NCI-H2196 treated with DMSO at 0.1 percent for 48 hours (cell line): ENCODE measurements at regions not wholly inside any gene's neighbourhood (a gene's known extent, or its start where the extent isn't known, plus 50 kb on each side); places are given as distances from the start of the nearest gene placed in this dataset.

Experiments
- DNase-seq: peaks from one replicate; lab custom pipeline; 2025; ENCODE audit not compliant: unreplicated experiment; lab: John Stamatoyannopoulos, UW

DNA sequence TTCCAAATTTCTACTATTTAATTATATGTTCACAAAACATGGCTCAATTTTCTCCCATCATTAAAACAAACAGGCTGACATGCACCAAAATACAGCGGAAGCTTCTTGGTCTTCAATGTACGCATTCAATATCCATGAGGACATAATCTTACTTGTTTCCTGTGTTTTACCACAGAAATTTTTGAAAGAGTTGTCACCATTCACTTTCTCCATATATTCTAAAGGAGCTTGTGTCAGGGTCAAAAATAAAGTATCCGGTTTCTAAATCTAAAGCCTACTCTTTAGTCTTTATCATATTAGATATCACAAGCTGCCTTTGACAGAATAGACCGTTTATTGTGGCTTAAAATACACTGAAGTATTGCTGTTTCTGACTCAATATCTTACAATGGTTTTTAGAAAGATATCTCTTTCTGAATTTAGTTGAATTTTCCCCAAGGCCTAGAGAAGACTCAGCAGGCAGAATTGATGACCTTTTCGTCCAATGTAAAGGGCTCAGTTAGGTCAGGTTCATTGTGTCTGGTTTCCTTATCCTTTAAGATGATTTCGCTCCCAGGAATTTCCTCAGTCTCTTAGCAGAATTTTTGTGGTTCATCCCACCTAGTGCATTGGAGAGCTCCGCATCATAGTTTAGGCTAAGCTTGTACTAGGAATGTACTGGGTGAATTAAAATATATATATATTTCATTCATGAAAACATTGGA lies 717.2 kb downstream of the NCAM2 start:
- no peak for DNase-seq

DNA sequence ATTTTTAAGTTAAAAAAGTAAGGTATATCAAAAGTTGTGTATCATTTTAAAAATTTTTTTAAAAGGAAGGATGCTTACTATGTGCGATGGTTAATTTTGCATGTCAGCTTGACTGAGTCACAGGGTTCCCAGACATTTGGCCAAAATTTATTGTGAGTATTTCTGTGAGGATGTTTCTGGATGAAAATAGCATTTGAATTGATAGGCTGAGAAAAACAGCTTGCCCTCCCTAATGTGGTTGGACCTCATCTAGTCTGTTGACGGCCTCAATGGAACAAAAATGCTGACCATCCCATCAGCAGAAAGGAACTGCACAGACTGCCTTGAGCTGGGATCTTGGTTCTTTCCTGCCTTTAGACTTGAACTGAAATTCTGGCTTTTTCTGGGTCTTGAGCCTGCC lies 724.5 kb downstream of the NCAM2 start:
- no peak for DNase-seq

DNA sequence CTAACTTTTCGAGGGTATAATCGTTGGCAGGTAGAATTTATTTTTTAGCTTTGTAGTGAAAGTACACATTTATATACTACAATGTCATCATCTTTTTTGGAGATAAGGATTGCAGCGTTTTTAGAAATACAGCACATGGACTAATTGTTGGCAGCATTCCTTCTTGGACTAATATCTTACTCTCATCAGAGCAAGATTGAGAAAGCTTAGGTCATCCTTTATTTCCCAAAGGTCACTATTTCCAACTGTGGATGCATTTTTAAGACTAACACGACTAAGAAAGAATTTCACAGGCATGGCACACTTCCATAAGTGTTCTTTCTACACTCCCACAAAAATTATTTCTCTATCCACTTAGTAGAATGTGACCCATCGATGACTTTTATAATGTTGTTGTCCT lies 732.3 kb downstream of the NCAM2 start:
- DNase-seq = no peak

DNA sequence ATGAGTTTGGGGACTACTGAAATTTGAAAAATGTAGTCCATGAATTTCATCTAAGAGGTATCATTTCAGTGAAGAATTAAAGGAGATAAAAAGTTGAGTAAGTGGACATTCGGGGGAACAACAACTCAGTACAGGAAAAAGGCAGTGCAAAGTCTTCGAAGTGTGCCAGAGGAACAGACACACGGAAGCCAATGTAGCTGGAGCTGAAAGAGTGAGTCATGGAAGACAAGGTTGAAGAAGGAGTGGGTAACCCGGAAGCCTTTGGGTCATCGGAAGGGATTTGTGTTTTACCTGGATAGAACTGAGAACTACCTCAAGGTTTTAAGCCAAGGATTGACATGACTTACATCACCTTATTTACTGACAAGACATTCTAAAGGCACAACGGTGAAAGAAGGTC lies 733.4 kb downstream of the NCAM2 start:
- DNase-seq = no peak

DNA sequence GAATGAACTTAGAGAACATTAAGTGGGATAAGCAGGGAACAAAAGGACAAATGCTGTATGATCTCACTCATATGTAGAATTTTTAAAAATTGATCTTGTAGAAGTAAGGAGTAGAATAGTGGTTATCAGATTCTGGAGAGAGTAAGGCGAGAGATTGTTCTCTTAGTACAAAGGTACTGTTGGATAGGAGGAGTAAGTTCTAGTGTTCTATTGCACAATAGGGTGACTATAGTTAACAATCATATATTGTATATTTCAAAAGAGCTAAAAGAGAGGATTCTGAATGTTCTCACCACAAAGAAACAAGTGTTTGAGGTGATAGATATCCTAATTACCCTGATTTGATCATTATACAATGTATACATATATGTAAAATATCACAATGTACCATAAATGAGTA lies 735.9 kb downstream of the NCAM2 start:
- no peak for DNase-seq

DNA sequence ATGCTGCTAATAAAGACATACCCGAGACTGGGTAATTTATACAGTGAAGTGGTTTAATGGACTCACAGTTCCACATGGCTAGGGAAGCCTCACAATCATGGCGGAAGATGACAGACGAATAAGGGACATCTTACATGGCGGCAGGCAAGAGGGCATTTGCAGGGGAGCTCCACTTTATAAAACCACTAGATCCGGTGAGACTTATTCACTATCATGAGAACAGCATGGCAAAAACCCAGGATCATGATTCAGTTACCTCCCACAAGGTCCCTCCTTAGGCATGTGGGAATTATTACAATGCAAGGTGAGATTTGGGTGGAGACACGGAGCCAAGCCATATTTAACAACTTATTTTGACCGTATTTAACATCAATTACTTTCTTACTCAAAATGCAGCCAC lies 739.0 kb downstream of the NCAM2 start:
- no peak for DNase-seq

DNA sequence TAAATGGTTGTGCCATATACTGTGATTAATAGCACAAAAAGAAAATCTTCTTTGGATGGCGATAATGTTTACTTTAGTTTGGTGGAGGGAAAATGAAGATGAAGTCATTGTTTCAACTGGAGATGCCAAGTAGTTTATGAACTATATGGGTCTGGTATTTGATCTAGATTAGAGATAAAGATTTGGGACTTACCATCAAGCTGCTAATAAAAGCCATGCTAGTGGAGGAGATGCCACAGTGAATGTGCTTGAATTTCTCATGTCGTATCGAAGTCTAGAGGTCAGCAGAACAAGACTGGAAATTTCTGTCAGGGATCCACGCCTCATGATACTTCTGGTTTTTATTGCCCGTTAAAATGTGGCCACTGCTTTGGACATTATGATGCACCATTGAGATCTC lies 742.0 kb downstream of the NCAM2 start:
- DNase-seq = no peak

DNA sequence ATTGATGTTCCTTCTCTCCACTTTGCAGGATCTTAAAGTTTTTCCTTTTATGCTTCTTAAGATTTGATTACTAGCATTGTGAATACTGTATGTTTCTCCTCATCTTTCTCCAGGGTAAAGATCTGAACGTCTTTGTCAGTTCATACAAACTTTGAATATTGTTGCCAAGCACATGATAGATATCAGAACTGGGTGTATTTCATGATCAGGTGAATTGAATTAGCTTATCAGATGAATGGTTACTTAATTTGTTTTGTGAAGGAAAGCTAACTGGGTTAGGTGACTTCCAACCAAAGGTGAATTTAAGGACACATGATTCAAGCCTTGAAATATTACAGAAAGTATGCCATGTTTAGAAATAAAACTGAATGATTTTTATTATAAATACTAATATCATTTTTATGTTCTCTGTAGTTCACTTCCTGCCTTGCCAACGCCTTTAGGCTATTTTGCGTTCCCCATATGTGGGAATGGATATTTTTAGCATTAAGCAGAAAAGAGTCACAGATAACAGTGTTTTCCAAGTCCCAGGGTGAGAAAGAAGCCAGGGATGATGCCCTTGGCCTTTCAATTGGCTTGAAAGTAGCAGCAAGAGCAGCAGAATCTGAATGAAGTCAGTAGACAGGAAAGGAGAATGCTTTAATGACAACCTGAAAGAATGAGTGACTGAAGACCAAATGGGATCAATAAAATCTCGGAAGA lies 752.1 kb downstream of the NCAM2 start:
- no peak for DNase-seq

DNA sequence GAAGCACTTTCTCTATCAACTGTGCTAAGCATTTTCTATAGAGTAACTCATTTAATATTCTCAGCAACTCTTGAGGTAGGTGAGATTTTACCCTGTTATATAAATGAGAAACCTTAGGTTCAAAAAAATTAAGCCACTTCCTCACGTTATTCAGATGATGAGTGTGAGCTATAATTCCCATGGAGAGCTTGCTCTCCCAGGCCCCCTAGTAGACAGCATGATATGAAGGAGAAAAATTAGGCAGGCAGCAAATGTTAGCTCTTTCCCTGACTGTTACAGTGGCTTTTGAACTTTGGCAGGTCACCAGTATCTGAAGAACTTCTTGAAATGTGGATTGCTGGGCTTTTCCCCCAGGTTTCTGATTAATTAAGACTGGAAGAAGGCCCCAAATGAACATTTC lies 753.1 kb downstream of the NCAM2 start:
- no peak for DNase-seq

DNA sequence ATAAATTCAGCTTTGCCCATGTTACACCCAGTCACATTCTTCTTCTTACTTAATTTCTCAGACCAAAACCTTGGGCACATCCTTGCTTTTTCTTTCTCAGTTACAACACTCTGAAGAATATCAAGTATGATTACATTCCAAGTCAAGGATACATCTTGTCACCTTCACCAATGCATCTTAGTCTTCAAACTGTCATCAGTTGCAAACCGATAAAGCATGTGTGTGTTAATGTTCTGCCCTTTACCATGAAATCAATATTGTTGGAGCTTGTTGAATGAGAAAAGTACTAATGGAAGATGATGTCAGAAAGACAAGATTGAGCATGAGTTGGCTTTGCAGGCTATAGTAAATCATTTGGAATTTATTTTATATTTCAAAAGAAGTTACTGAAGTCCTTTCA lies 764.6 kb downstream of the NCAM2 start:
- DNase-seq = no peak

DNA sequence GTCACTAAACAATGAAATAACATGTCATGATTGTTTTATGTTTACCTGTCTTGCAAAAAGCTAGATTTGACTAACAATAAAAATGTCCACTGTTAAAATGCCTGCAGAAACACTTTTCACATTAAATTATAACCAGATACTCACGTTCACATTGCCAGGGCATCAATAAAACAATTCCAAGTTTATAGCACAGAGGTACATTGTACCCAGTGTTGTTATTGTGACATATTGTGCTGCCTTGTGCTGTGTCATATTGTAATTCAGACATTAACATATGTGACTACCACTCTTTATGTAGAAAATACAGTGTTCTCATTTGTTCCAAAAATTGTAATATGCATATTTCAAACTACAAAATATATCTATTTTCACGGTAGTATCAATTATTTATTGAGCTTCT lies 766.1 kb downstream of the NCAM2 start:
- DNase-seq = no peak

DNA sequence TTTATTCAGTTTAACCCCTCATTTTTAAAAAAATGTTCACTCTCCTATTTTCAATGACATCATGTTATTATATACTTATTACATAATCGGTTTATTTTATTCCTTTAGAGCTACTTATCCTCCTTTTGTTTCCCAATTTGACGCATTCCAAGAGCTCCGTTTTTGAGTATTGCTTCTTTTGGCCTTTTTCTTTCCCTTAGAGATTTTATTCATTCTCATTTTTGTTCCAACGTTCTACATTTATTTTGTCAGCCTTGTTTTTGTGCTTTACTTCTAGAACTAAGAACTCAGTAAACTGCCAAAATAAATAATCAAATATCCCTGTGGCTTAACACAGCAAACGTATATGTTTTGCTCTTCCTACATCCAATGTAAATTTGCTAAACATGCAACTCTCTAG lies 769.1 kb downstream of the NCAM2 start:
- DNase-seq = no peak

DNA sequence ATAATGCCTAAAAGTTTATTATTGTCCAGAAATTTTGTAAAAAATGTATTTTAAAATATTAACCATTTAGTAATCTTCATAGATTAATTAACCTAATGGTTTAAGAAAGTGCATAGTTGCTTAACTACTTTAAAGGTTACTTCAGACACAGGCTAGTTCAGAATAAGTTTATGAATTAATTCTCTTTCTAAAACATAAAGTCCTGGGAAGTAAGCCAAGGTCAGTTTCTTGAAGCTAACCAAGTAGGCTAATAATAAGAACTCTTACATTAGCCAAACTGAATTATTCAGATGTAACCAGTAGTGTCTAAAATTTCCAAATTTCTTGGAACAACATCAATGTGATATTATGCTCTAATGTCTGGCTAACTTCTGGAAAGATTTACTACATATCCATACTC lies 790.4 kb downstream of the NCAM2 start:
- no peak for DNase-seq

DNA sequence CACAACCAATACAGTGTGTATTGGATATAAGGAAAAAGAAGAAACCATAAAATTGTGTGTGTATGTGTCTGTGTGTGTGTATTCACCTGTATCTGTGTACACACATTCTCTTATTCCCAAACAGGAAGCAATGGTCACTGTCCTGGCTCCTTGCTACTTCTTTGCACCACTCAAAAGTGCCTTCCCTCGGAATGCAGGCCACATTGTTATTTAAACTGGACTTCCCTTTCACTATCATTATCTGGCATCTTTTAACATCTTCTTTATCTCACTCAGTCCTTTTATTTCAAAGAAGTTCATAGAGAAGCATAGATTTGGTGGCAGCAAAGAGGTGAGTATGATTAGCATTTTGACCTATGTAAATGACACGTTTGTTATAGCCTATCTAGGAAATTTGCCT lies 803.7 kb downstream of the NCAM2 start:
- no peak for DNase-seq

DNA sequence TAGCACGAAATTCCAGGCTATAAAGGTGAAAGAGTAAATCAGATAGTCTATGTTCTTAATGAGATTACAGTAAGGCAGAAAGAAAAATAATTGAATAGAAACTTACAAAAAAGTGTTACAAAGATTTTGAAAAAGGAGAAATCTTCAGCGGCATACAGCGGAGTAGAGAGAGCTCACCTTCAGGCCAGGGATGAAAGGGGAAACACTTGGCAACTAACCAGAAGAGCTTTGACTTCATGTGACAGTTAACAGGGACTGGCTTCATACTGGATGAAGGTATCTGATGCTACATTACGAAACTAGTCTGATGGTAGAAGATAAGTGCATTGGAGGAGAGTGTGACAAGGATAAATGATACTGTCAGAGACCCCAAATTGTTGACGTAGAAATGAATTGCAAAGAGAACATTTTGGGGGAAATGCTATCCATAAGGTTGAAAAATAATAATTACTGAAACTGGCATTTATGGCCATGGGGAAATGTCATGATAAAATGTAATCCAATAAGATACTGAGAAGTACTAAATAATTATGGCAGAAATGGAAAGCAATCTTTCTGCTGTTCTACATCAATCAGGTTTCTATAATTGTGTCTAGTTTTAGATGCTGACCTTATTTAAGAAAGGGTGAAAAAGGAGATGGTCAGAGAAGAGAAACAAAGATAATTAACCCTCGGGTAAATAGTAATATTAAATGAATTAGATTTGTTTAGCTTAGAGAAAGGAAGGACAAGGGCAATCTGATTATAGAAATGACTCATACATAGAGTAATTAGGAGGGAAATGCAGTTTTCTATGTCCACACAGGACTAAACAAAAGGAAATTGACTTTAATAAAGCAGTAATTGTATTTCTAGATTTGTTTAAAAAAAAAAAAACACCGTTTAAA lies 808.7 kb downstream of the NCAM2 start:
- DNase-seq = no peak

DNA sequence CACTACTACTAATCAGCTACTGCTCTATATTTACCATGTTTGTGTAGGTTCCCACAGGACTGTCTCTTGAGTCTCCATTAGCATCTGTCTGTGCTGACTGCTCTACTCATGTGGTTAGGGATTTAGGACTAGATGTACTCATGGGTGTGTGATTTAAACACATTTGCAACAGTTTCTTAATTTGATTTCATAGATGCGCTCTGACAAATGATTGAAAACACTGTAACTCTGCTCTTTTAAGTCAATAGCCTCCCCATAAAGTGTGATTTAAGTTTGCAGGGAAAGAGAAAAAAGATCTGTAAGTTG lies 809.3 kb downstream of the NCAM2 start:
- no peak for DNase-seq

DNA sequence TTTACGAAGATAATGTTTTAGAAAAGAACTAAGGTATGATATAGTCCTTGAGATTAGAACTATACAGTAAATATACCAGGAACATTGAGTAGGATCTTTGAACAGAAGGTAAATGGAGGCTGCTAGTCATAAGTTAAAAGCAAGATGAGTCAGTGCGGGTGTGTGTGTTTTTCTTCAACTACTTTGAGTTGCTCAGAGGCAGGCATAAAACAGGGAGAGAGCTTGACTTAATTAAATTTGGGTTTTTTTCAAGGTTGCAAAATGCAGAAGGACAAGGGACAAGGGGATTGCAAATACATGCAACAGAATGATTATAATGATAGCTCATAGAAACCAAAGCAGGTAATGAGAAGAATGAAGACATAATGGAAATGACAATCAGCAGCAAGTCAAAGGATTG lies 815.1 kb downstream of the NCAM2 start:
- DNase-seq = no peak

DNA sequence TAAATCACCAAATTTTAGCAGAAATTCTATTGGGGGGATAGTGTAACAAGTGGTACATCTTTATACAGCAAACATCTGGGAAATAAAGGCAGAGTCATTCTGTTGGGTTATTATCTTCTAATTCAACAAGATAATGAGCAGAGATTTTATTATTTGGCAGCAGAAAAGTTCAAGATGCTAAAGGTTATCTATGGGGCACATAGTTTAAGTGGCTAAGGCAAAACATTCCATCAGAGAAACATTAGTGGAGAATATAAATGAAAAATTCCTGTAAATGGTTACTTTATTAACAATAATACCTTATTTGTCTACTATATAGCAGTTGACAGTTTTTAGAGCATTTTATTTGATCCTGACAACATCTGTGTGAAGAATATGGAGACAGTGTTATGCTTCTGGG lies 815.7 kb downstream of the NCAM2 start:
- DNase-seq = no peak

DNA sequence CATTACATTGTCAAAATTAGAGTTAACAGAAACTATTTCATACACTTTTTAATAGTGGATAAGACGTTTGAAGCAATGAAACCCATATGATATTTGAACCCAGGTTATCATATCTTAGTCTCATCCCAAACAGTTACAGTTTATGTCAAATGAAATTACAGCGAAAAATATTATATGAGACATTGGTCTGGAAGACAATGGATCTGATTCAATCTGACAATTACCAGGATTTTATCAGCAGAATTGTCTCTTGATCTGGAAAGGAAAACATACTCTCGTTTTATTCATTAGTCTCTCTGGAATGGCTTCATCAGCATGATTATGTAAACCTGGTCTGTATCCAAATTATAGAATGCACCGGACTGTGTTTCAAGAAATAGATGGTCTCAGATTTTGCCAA lies 818.6 kb downstream of the NCAM2 start:
- no peak for DNase-seq

DNA sequence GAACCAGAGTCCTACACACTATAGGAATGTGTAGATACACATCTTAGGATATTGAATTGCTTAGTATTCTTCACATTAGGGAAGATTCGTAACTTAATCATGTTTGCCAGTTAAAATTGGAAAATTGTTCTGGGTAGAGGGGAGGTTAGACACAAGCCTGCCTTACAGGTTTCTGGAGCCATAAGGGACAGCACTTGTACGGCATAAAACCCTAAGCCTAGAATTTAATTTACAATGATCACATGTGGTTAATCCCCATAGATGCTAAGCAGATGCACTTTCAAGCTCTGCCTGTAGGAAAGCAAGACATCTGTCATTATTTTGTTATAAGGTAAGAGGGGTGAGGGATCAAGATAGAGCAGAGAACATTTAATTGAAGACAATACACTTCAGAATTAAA lies 820.7 kb downstream of the NCAM2 start:
- no peak for DNase-seq

DNA sequence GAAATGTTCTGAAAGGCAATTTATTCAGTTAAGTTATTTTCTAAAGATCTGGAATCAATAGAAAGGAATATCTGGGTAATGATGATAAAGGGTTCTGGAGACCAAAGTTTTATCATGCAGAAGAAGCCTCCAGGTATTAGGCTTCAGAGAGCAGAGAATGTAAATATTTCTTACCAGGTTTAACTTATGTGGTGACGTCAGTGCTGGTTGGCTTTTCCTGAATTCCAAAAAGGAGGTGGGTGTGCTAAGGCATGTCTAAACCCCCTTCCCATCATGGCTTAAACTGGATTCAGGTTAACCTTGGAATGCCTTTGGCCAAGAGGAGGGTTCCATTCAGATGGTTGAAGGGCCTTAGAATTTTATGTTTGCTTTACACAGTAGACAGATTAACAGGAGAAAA lies 829.9 kb downstream of the NCAM2 start:
- DNase-seq = no peak

DNA sequence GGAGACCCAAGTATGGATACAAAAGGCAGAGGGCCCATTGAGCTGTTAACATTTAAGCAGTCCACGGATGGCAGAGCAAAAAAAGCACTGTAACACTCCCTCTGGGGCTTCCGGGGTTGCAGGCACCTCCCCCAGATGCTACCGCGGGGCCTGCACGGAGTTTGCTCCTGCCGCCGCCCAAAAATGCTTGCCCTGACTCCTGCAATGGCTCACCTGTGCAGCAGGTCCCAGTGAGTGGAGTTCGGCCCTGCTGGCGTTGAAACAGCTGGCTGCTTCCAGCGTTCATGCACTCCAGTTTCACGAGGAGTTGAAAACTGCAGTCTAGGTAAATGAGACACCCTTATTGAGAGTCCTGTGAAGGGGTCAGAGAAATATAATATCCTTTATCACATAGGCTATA lies 832.8 kb downstream of the NCAM2 start:
- no peak for DNase-seq
